HepG2 (cell line): ENCODE measurements at regions not wholly inside any gene's neighbourhood (a gene's known extent, or its start where the extent isn't known, plus 50 kb on each side); places are given as distances from the start of the nearest gene placed in this dataset.

Experiments
- SP5 ChIP-seq: IDR thresholded peaks from 2 replicates; pipeline ENCODE4 v1.6.1; 2016; ENCODE audit warnings: low read depth, borderline replicate concordance
- ZNF562 ChIP-seq: sonication (generic); formaldehyde crosslinking; IDR thresholded peaks from 2 replicates; pipeline ENCODE4 v1.8.0; 2022; ENCODE audit warnings: missing genetic modification reagents, borderline replicate concordance
- ZNF83 ChIP-seq: sonication (generic); formaldehyde crosslinking; IDR thresholded peaks from 2 replicates; pipeline ENCODE4 v1.4.0; 2020; ENCODE audit warnings: missing genetic modification reagents, mild to moderate bottlenecking, borderline replicate concordance
- TF ChIP-seq, protein P1 (sequence below): sonication (generic); formaldehyde crosslinking; IDR thresholded peaks from 2 replicates; pipeline ENCODE4 v1.5.0; 2020; ENCODE audit warnings: mild to moderate bottlenecking, missing genetic modification reagents, borderline replicate concordance
- TF ChIP-seq, protein P2 (sequence below): sonication (generic); formaldehyde crosslinking; IDR thresholded peaks from 2 replicates; pipeline ENCODE4 v1.8.0; 2022; ENCODE audit warnings: low read depth, missing genetic modification reagents

GRCh38 chr2:111689941-111690340 is 194.1 kb downstream of the ANAPC1 start (continued):
- TF ChIP-seq, protein P1, sequence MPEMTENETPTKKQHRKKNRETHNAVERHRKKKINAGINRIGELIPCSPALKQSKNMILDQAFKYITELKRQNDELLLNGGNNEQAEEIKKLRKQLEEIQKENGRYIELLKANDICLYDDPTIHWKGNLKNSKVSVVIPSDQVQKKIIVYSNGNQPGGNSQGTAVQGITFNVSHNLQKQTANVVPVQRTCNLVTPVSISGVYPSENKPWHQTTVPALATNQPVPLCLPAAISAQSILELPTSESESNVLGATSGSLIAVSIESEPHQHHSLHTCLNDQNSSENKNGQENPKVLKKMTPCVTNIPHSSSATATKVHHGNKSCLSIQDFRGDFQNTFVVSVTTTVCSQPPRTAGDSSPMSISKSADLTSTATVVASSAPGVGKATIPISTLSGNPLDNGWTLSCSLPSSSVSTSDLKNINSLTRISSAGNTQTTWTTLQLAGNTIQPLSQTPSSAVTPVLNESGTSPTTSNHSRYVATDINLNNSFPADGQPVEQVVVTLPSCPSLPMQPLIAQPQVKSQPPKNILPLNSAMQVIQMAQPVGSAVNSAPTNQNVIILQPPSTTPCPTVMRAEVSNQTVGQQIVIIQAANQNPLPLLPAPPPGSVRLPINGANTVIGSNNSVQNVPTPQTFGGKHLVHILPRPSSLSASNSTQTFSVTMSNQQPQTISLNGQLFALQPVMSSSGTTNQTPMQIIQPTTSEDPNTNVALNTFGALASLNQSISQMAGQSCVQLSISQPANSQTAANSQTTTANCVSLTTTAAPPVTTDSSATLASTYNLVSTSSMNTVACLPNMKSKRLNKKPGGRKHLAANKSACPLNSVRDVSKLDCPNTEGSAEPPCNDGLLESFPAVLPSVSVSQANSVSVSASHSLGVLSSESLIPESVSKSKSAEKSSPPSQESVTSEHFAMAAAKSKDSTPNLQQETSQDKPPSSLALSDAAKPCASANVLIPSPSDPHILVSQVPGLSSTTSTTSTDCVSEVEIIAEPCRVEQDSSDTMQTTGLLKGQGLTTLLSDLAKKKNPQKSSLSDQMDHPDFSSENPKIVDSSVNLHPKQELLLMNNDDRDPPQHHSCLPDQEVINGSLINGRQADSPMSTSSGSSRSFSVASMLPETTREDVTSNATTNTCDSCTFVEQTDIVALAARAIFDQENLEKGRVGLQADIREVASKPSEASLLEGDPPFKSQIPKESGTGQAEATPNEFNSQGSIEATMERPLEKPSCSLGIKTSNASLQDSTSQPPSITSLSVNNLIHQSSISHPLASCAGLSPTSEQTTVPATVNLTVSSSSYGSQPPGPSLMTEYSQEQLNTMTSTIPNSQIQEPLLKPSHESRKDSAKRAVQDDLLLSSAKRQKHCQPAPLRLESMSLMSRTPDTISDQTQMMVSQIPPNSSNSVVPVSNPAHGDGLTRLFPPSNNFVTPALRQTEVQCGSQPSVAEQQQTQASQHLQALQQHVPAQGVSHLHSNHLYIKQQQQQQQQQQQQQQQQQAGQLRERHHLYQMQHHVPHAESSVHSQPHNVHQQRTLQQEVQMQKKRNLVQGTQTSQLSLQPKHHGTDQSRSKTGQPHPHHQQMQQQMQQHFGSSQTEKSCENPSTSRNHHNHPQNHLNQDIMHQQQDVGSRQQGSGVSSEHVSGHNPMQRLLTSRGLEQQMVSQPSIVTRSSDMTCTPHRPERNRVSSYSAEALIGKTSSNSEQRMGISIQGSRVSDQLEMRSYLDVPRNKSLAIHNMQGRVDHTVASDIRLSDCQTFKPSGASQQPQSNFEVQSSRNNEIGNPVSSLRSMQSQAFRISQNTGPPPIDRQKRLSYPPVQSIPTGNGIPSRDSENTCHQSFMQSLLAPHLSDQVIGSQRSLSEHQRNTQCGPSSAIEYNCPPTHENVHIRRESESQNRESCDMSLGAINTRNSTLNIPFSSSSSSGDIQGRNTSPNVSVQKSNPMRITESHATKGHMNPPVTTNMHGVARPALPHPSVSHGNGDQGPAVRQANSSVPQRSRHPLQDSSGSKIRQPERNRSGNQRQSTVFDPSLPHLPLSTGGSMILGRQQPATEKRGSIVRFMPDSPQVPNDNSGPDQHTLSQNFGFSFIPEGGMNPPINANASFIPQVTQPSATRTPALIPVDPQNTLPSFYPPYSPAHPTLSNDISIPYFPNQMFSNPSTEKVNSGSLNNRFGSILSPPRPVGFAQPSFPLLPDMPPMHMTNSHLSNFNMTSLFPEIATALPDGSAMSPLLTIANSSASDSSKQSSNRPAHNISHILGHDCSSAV (CRISPR knock-in tag): no peak
- TF ChIP-seq SP5 (no peak), ZNF83 (CRISPR knock-in tag) (no peak), ZNF562 (CRISPR knock-in tag) (no peak)
- TF ChIP-seq, protein P2, sequence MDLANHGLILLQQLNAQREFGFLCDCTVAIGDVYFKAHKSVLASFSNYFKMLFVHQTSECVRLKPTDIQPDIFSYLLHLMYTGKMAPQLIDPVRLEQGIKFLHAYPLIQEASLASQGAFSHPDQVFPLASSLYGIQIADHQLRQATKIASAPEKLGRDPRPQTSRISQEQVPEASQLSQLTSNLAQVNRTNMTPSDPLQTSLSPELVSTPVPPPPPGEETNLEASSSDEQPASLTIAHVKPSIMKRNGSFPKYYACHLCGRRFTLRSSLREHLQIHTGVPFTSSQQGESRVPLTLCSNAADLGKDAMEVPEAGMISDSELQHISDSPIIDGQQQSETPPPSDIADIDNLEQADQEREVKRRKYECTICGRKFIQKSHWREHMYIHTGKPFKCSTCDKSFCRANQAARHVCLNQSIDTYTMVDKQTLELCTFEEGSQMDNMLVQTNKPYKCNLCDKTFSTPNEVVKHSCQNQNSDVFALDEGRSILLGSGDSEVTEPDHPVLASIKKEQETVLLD (CRISPR knock-in tag): no peak
